ENCODE measurements at regions not wholly inside any gene's neighbourhood (a gene's known extent, or its start where the extent isn't known, plus 50 kb on each side); places are given as distances from the start of the nearest gene placed in this dataset.
"Not testable (repeated sequence)": the region's sequence is repeated elsewhere in the genome, so short reads cannot be mapped to it uniquely, and the experiment has no call there.

GRCh38 chr21:9758141-9758540 is 763.2 kb upstream of the TPTE start:
- Histone ChIP-seq H3K27me3 (ENCODE audit: control insufficient read depth, insufficient read depth, low read length) (no peaks in the 10 kb centered on the region), H3K36me3 (replicated peaks; ENCODE audit: control insufficient read depth, insufficient read depth, low read length) (no peaks in the 10 kb centered on the region), H3K4me3 (ENCODE audit: insufficient read depth, low read depth, low read length) (no peak overlapping the region)
- no peak for DNase-seq

- no peak for DNase-seq
- H3K36me3 ChIP-seq (replicated peaks; ENCODE audit: control insufficient read depth, insufficient read depth, low read length), result no peaks in the 10 kb centered on the region
- no peak overlapping the region for H3K4me3 ChIP-seq (ENCODE audit: insufficient read depth, low read depth, low read length)
- H3K27me3 ChIP-seq (ENCODE audit: control insufficient read depth, insufficient read depth, low read length), result no peaks in the 10 kb centered on the region
Measured at GRCh38 chr21:9758888-9759287, 762.5 kb upstream of the TPTE start.

GRCh38 chr21:9759972-9760371 is 761.4 kb upstream of the TPTE start:
- H3K36me3 ChIP-seq (replicated peaks; ENCODE audit: control insufficient read depth, insufficient read depth, low read length), result no peaks in the 10 kb centered on the region
- no peaks in the 10 kb centered on the region for H3K27me3 ChIP-seq (ENCODE audit: control insufficient read depth, insufficient read depth, low read length)
- H3K4me3 ChIP-seq (ENCODE audit: insufficient read depth, low read depth, low read length), result no peak overlapping the region
- no peak for DNase-seq

- H3K27me3 ChIP-seq (ENCODE audit: control insufficient read depth, insufficient read depth, low read length), result no peaks in the 10 kb centered on the region
- DNase-seq, result no peak
- no peak overlapping the region for H3K4me3 ChIP-seq (ENCODE audit: insufficient read depth, low read depth, low read length)
- no peaks in the 10 kb centered on the region for H3K36me3 ChIP-seq (replicated peaks; ENCODE audit: control insufficient read depth, insufficient read depth, low read length)
Measured at GRCh38 chr21:9760398-9761074, 760.8 kb upstream of the TPTE start.

- Histone ChIP-seq H3K36me3 (replicated peaks; ENCODE audit: control insufficient read depth, insufficient read depth, low read length) (no peaks in the 10 kb centered on the region), H3K4me3 (ENCODE audit: insufficient read depth, low read depth, low read length) (no peak overlapping the region), H3K27me3 (ENCODE audit: control insufficient read depth, insufficient read depth, low read length) (no peaks in the 10 kb centered on the region)
- no peak for DNase-seq
Measured at GRCh38 chr21:9763306-9763705, 758.1 kb upstream of the TPTE start.

GRCh38 chr21:9763807-9764206 is 757.6 kb upstream of the TPTE start:
- Histone ChIP-seq H3K27me3 (ENCODE audit: control insufficient read depth, insufficient read depth, low read length) (no peaks in the 10 kb centered on the region), H3K4me3 (ENCODE audit: insufficient read depth, low read depth, low read length) (no peak overlapping the region), H3K36me3 (replicated peaks; ENCODE audit: control insufficient read depth, insufficient read depth, low read length) (no peaks in the 10 kb centered on the region)
- DNase-seq, result no peak

- DNase-seq; H3K36me3 ChIP-seq (replicated peaks; ENCODE audit: control insufficient read depth, insufficient read depth, low read length); H3K27me3 ChIP-seq (ENCODE audit: control insufficient read depth, insufficient read depth, low read length); H3K4me3 ChIP-seq (ENCODE audit: insufficient read depth, low read depth, low read length): not testable (repeated sequence)
Measured at GRCh38 chr21:9764294-9764693, 757.1 kb upstream of the TPTE start.

- not testable (repeated sequence) for H3K27me3 ChIP-seq (ENCODE audit: control insufficient read depth, insufficient read depth, low read length); H3K4me3 ChIP-seq (ENCODE audit: insufficient read depth, low read depth, low read length); H3K36me3 ChIP-seq (replicated peaks; ENCODE audit: control insufficient read depth, insufficient read depth, low read length); DNase-seq
Measured at GRCh38 chr21:9765538-9765937, 755.8 kb upstream of the TPTE start.

GRCh38 chr21:9766890-9767591 is 754.3 kb upstream of the TPTE start:
- H3K36me3 ChIP-seq (replicated peaks; ENCODE audit: control insufficient read depth, insufficient read depth, low read length); DNase-seq; H3K27me3 ChIP-seq (ENCODE audit: control insufficient read depth, insufficient read depth, low read length); H3K4me3 ChIP-seq (ENCODE audit: insufficient read depth, low read depth, low read length): not testable (repeated sequence)

- Histone ChIP-seq H3K27me3 (ENCODE audit: control insufficient read depth, insufficient read depth, low read length) (no peaks in the 10 kb centered on the region), H3K4me3 (ENCODE audit: insufficient read depth, low read depth, low read length) (no peak overlapping the region), H3K36me3 (replicated peaks; ENCODE audit: control insufficient read depth, insufficient read depth, low read length) (no peaks in the 10 kb centered on the region)
- peak; percentile 36 for DNase-seq
Measured at GRCh38 chr21:9767592-9768375, 753.6 kb upstream of the TPTE start.

GRCh38 chr21:9768376-9769130 is 752.8 kb upstream of the TPTE start:
- not testable (repeated sequence) for DNase-seq; H3K36me3 ChIP-seq (replicated peaks; ENCODE audit: control insufficient read depth, insufficient read depth, low read length); H3K27me3 ChIP-seq (ENCODE audit: control insufficient read depth, insufficient read depth, low read length); H3K4me3 ChIP-seq (ENCODE audit: insufficient read depth, low read depth, low read length)

- H3K4me3 ChIP-seq (ENCODE audit: insufficient read depth, low read depth, low read length), result not testable (repeated sequence)
Measured at GRCh38 chr21:9769131-9769498, 752.3 kb upstream of the TPTE start.

GRCh38 chr21:9769718-9770690 is 751.4 kb upstream of the TPTE start:
- not testable (repeated sequence) for H3K4me3 ChIP-seq (ENCODE audit: insufficient read depth, low read depth, low read length); DNase-seq; H3K36me3 ChIP-seq (replicated peaks; ENCODE audit: control insufficient read depth, insufficient read depth, low read length); H3K27me3 ChIP-seq (ENCODE audit: control insufficient read depth, insufficient read depth, low read length)

More at GRCh38 chr21:9769131-9769498, 752.3 kb upstream of the TPTE start:
- not testable (repeated sequence) for H3K36me3 ChIP-seq (replicated peaks; ENCODE audit: control insufficient read depth, insufficient read depth, low read length); H3K27me3 ChIP-seq (ENCODE audit: control insufficient read depth, insufficient read depth, low read length); DNase-seq
